MM.1S (cell line): ENCODE measurements at regions not wholly inside any gene's neighbourhood (a gene's known extent, or its start where the extent isn't known, plus 50 kb on each side); places are given as distances from the start of the nearest gene placed in this dataset.
"Not testable (repeated sequence)": the region's sequence is repeated elsewhere in the genome, so short reads cannot be mapped to it uniquely, and the experiment has no call there.

ENCODE experiments used
- EZH2phosphoT487 ChIP-seq: fragments of 300-600 bp; sonication (generic); IDR thresholded peaks from 2 replicates; pipeline ENCODE4 v1.6.1; 2018; ENCODE audit warnings: antibody characterized with exemption, low read length
- TF ChIP-seq, protein P1 (sequence below): fragments of 300-600 bp; sonication (generic); IDR thresholded peaks from 2 replicates; pipeline ENCODE4 v1.5.1; 2016; ENCODE audit warnings: antibody characterized with exemption, low read length, mixed read lengths

DNA sequence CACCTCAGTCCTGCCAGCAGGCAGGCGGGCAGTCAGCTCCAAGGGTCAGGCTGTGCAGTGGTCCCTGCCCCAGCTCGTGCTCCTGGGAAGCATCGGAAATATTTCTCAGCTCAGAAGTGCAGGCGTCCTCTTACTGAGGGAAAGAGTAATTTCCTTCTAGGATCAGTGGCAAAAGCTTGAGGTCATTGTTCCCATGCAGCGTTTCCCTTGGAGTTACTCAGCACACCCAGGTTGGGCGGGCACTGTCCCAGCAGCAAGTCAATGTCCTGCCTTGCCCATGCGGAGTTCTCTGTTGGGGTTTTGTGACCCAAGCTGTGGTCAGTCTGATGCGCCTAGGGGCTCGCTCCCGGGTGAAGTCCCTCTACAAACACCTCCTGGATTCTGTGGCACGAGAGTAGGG lies 69.4 kb upstream of the CRYM start:
- TF ChIP-seq, protein P1, sequence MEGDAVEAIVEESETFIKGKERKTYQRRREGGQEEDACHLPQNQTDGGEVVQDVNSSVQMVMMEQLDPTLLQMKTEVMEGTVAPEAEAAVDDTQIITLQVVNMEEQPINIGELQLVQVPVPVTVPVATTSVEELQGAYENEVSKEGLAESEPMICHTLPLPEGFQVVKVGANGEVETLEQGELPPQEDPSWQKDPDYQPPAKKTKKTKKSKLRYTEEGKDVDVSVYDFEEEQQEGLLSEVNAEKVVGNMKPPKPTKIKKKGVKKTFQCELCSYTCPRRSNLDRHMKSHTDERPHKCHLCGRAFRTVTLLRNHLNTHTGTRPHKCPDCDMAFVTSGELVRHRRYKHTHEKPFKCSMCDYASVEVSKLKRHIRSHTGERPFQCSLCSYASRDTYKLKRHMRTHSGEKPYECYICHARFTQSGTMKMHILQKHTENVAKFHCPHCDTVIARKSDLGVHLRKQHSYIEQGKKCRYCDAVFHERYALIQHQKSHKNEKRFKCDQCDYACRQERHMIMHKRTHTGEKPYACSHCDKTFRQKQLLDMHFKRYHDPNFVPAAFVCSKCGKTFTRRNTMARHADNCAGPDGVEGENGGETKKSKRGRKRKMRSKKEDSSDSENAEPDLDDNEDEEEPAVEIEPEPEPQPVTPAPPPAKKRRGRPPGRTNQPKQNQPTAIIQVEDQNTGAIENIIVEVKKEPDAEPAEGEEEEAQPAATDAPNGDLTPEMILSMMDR: not testable (repeated sequence)
- not testable (repeated sequence) for TF ChIP-seq EZH2phosphoT487
